ENCODE measurements at regions not wholly inside any gene's neighbourhood (a gene's known extent, or its start where the extent isn't known, plus 50 kb on each side); places are given as distances from the start of the nearest gene placed in this dataset.

- Histone ChIP-seq H3K27ac (ENCODE audit: low read length) (no peak overlapping the region), H4K20me1 (ENCODE audit: insufficient read depth, low read length) (no peaks in the 10 kb centered on the region), H3K79me2 (ENCODE audit: low read length) (peaks cover 32% of the 10 kb centered on the region), H3K4me1 (ENCODE audit: low read length) (peaks cover 5% of the 10 kb centered on the region; the same call in 1 of the 2 replicates), H3K4me2 (ENCODE audit: low read depth, low read length) (no peak overlapping the region), H3K27me3 (replicated peaks; ENCODE audit: insufficient read depth, low read length) (no peaks in the 10 kb centered on the region), H3K4me3 (ENCODE audit: low read length) (no peak overlapping the region), H3K9ac (ENCODE audit: low read length) (no peak overlapping the region), H3K9me2 (replicated peaks; ENCODE audit: insufficient read depth, low read length) (no peaks in the 10 kb centered on the region), H3K36me3 (replicated peaks; ENCODE audit: insufficient read depth, low read length) (no peaks in the 10 kb centered on the region), H3K9me3 (replicated peaks; ENCODE audit: insufficient read depth, low read length) (no peaks in the 10 kb centered on the region), H2AFZ (ENCODE audit: low read length) (no peak overlapping the region), H3F3A (ENCODE audit: insufficient read depth, low read length) (no peaks in the 10 kb centered on the region)
- TF ChIP-seq EZH2phosphoT487 (IDR thresholded peaks at IDR 0.05; ENCODE audit: low read length) (no peak), EZH2 (optimal IDR thresholded peaks at IDR 0.05; ENCODE audit: low read depth, low read length) (no peak), CTCF (IDR thresholded peaks at IDR 0.05; ENCODE audit: low read length) (no peak)
- DNase-seq, result no peak
Measured at GRCh38 chr12:94849411-94849976, 154.0 kb downstream of the NDUFA12 start.

GRCh38 chr12:94848966-94849365 lies 154.5 kb downstream of the NDUFA12 start:
- no peak overlapping the region for H3K27ac ChIP-seq (ENCODE audit: low read length)
- H4K20me1 ChIP-seq (ENCODE audit: insufficient read depth, low read length), result no peaks in the 10 kb centered on the region
- H3K36me3 ChIP-seq (replicated peaks; ENCODE audit: insufficient read depth, low read length), result no peaks in the 10 kb centered on the region
- H3K4me1 ChIP-seq (ENCODE audit: low read length), result peaks cover 5% of the 10 kb centered on the region; the same call in 1 of the 2 replicates
- H2AFZ ChIP-seq (ENCODE audit: low read length), result no peak overlapping the region
- no peak for TF ChIP-seq EZH2 (optimal IDR thresholded peaks at IDR 0.05; ENCODE audit: low read depth, low read length)
- no peak for TF ChIP-seq EZH2phosphoT487 (IDR thresholded peaks at IDR 0.05; ENCODE audit: low read length)
- no peak for TF ChIP-seq CTCF (IDR thresholded peaks at IDR 0.05; ENCODE audit: low read length)
- H3K79me2 ChIP-seq (ENCODE audit: low read length), result peaks cover 37% of the 10 kb centered on the region
- H3K27me3 ChIP-seq (replicated peaks; ENCODE audit: insufficient read depth, low read length), result no peaks in the 10 kb centered on the region
- DNase-seq, result no peak
- H3K4me3 ChIP-seq (ENCODE audit: low read length), result no peak overlapping the region
- no peak overlapping the region for H3K4me2 ChIP-seq (ENCODE audit: low read depth, low read length)
- no peaks in the 10 kb centered on the region for H3K9me3 ChIP-seq (replicated peaks; ENCODE audit: insufficient read depth, low read length)
- H3K9ac ChIP-seq (ENCODE audit: low read length), result no peak overlapping the region
- H3K9me2 ChIP-seq (replicated peaks; ENCODE audit: insufficient read depth, low read length), result no peaks in the 10 kb centered on the region
- H3F3A ChIP-seq (ENCODE audit: insufficient read depth, low read length), result no peaks in the 10 kb centered on the region

- Histone ChIP-seq H4K20me1 (ENCODE audit: insufficient read depth, low read length) (no peaks in the 10 kb centered on the region), H3K9me3 (replicated peaks; ENCODE audit: insufficient read depth, low read length) (no peaks in the 10 kb centered on the region), H3K4me1 (ENCODE audit: low read length) (no peaks in the 10 kb centered on the region), H3K27me3 (replicated peaks; ENCODE audit: insufficient read depth, low read length) (no peaks in the 10 kb centered on the region), H3K4me2 (ENCODE audit: low read depth, low read length) (no peak overlapping the region), H3K36me3 (replicated peaks; ENCODE audit: insufficient read depth, low read length) (no peaks in the 10 kb centered on the region), H3K9ac (ENCODE audit: low read length) (no peak overlapping the region), H2AFZ (ENCODE audit: low read length) (no peak overlapping the region), H3K4me3 (ENCODE audit: low read length) (no peak overlapping the region), H3K27ac (ENCODE audit: low read length) (no peak overlapping the region), H3K9me2 (replicated peaks; ENCODE audit: insufficient read depth, low read length) (no peaks in the 10 kb centered on the region), H3K79me2 (ENCODE audit: low read length) (peaks cover 25% of the 10 kb centered on the region), H3F3A (ENCODE audit: insufficient read depth, low read length) (no peaks in the 10 kb centered on the region)
- TF ChIP-seq EZH2 (optimal IDR thresholded peaks at IDR 0.05; ENCODE audit: low read depth, low read length) (no peak), EZH2phosphoT487 (IDR thresholded peaks at IDR 0.05; ENCODE audit: low read length) (no peak), CTCF (IDR thresholded peaks at IDR 0.05; ENCODE audit: low read length) (no peak)
- no peak for DNase-seq
Measured at GRCh38 chr12:94845110-94845509, 158.4 kb downstream of the NDUFA12 start.
